Spleen (tissue), 11 donors: ENCODE measurements at regions not wholly inside any gene's neighbourhood (a gene's known extent, or its start where the extent isn't known, plus 50 kb on each side); places are given as distances from the start of the nearest gene placed in this dataset.
A peak's percentile ranks its signal among the peaks of the same experiment; 100 is the strongest.
"Not testable (repeated sequence)": the region's sequence is repeated elsewhere in the genome, so short reads cannot be mapped to it uniquely, and the experiment has no call there.

Experiments used
- DNase-seq: peaks from one replicate; pipeline ENCODE4 v3.0.0-alpha.2; 2020
- H3K27ac ChIP-seq, 8 donors: fragments of 200-600 bp; sonication (generic) in 7 of 8; 1 replicate in 4 of 8; 2 replicates in 4 of 8; pipeline versions ENCODE4 v1.5.0 to v1.8.0; 2016 to 2021; ENCODE audit warnings: inconsistent platforms in 4 of 8, mild to moderate bottlenecking in 4 of 8, moderate library complexity in 1 of 8
- H3K27me3 ChIP-seq, 7 donors: fragments of 200-600 bp; sonication (generic) in 6 of 7; replicated peaks in 1 of 7; 1 replicate in 4 of 7; 2 replicates in 3 of 7; pipeline versions ENCODE4 v1.5.0 to v1.8.0; 2016 to 2021; ENCODE audit warnings: inconsistent platforms in 3 of 7, mild to moderate bottlenecking in 1 of 7
- H3K36me3 ChIP-seq, 6 donors: fragments of 200-600 bp; sonication (generic) in 5 of 6; 1 replicate in 4 of 6; 2 replicates in 2 of 6; pipeline versions ENCODE4 v1.5.0 to v1.8.0; 2016 to 2021; ENCODE audit warnings: inconsistent platforms in 2 of 6
- H3K4me1 ChIP-seq, 6 donors: fragments of 200-600 bp; sonication (generic) in 5 of 6; 1 replicate in 3 of 6; 2 replicates in 3 of 6; pipeline versions ENCODE4 v1.5.0 to v1.8.0; 2016 to 2021; ENCODE audit warnings: inconsistent platforms in 3 of 6
- H3K4me3 ChIP-seq, 8 donors: fragments of 200-600 bp; sonication (generic) in 7 of 8; 1 replicate in 4 of 8; 2 replicates in 4 of 8; pipeline versions ENCODE4 v1.5.0 to v1.8.0; 2016 to 2021; ENCODE audit warnings: inconsistent platforms in 4 of 8, mild to moderate bottlenecking in 4 of 8, moderate library complexity in 2 of 8
- H3K9me3 ChIP-seq, 8 donors: fragments of 200-600 bp; sonication (generic) in 7 of 8; 1 replicate in 4 of 8; 2 replicates in 4 of 8; pipeline versions ENCODE4 v1.5.0 to v1.8.0; 2016 to 2021; ENCODE audit warnings: inconsistent platforms in 4 of 8
- CTCF ChIP-seq, 11 experiments: fragments of 200-600 bp in 7 of 11; fragments of 450-650 bp in 4 of 11; sonication (generic) in 4 of 11; IDR thresholded peaks in 8 of 11; conservative IDR thresholded peaks in 3 of 11; 1 replicate in 7 of 11; 2 replicates in 4 of 11; pipeline versions ENCODE4 v1.4.0 to v1.8.0; 2016 to 2021; ENCODE audit warnings: antibody characterized with exemption in 11 of 11, inconsistent platforms in 4 of 11, mild to moderate bottlenecking in 1 of 11
- POLR2A ChIP-seq, 3 donors: fragments of 450-650 bp; IDR thresholded peaks; one replicate each; pipeline ENCODE4 v1.5.1; 2017; ENCODE audit warnings: antibody characterized with exemption in 3 of 3, mild to moderate bottlenecking in 1 of 3
- POLR2AphosphoS5 ChIP-seq, 3 donors: sonication (generic); formaldehyde crosslinking; IDR thresholded peaks; one replicate each; pipeline ENCODE4 v1.5.1; 2017; ENCODE audit warnings: antibody characterized with exemption in 3 of 3
- WGBS, 5 donors: extraction: QIAGEN DNeasy Blood & Tissue Kit in 3 of 5; methylation state at CpG; one replicate each; pipeline versions ENCODE4 v1.1.5 to v1.1.7; 2013 to 2018; 5-methylcytosine and 5-hydroxymethylcytosine counted together
- intact Hi-C: fragments of 100-400 bp; cut with DNase I; formaldehyde crosslinking; loops from one replicate; pipeline ENCODE4 v1.15.0; 2023; ENCODE audit warnings: low total_unique reads
- donor health status: healthy with polysubstance abuse.
- donor health status: DM: no; HTN: no; CAD: no; lungs with moderate emphysema.
- donor health status: DM: no; HTN: no; CAD: no.
- donor health status: Bipolar disorder and iron deficiency.
- donor health status: healthy.
- donor health status: DM: no; HTN: no; CAD: no.
- donor health status: DM: yes; HTN: yes; CAD: no.

- H3K4me1 ChIP-seq, result no peaks in the 10 kb centered on the region
- H3K27ac ChIP-seq, result no peak overlapping the region
- H3K36me3 ChIP-seq, result no peaks in the 10 kb centered on the region
- intact Hi-C loops, result no loop called here
- no peaks in the 10 kb centered on the region for H3K27me3 ChIP-seq
- no peak for DNase-seq
- H3K4me3 ChIP-seq, result no peak overlapping the region
- WGBS, 5 donors, result 31 to 43% (median 38%) methylated on average over 6 of the region's 6 CpGs
- no peaks in the 10 kb centered on the region for H3K9me3 ChIP-seq
- TF ChIP-seq CTCF (IDR thresholded peaks at IDR 0.05 in 8 of 11, conservative IDR thresholded peaks at IDR 0.05 in 3 of 11) (peak in 8 of 11 experiments; percentile 6 to 56 (median 36)), POLR2AphosphoS5 (IDR thresholded peaks at IDR 0.05) (no peak)
These were observed 1093.1 kb downstream of the MRPL39 start for GRCh38 chr21:24514081-24514733.

GRCh38 chr21:24509131-24509530 lies 1098.2 kb downstream of the MRPL39 start:
- peaks cover 0 to 14% (median 7%) of the 10 kb centered on the region in 8 donors for H3K9me3 ChIP-seq
- no peaks in the 10 kb centered on the region for H3K36me3 ChIP-seq
- intact Hi-C loops, result no loop called here
- no peak for DNase-seq
- H3K27me3 ChIP-seq, result no peaks in the 10 kb centered on the region
- no peak overlapping the region for H3K4me3 ChIP-seq
- H3K4me1 ChIP-seq, result no peaks in the 10 kb centered on the region
- TF ChIP-seq POLR2AphosphoS5 (IDR thresholded peaks at IDR 0.05) (no peak), POLR2A (IDR thresholded peaks at IDR 0.05) (no peak), CTCF (IDR thresholded peaks at IDR 0.05 in 8 of 11, conservative IDR thresholded peaks at IDR 0.05 in 3 of 11) (no peak)
- H3K27ac ChIP-seq, result no peak overlapping the region
- WGBS, 5 donors, result 90 to 97% (median 94%) methylated on average over 1 of the region's 1 CpG

- no peak for DNase-seq
- no peak overlapping the region for H3K4me3 ChIP-seq
- 63 to 88% (median 71%) methylated on average over 1 of the region's 1 CpG for WGBS, 5 donors
These were observed 1120.3 kb downstream of the MRPL39 start for GRCh38 chr21:24486973-24487372.

GRCh38 chr21:24483361-24483760 lies 1123.9 kb downstream of the MRPL39 start:
- DNase-seq, H3K36me3 ChIP-seq, H3K4me1 ChIP-seq, H3K4me3 ChIP-seq, H3K27me3 ChIP-seq, intact Hi-C loops, H3K9me3 ChIP-seq, H3K27ac ChIP-seq: not testable (repeated sequence)
- WGBS, 5 donors, result 86 to 95% (median 90%) methylated on average over 1 of the region's 1 CpG

More at GRCh38 chr21:24486973-24487372, 1120.3 kb downstream of the MRPL39 start:
- no peak for TF ChIP-seq POLR2A (IDR thresholded peaks at IDR 0.05)
- no peak for TF ChIP-seq POLR2AphosphoS5 (IDR thresholded peaks at IDR 0.05)
- no peak for TF ChIP-seq CTCF (IDR thresholded peaks at IDR 0.05 in 8 of 11, conservative IDR thresholded peaks at IDR 0.05 in 3 of 11)
- H3K36me3 ChIP-seq, result peaks cover 0 to 11% (median 0%) of the 10 kb centered on the region in 6 donors
- H3K4me1 ChIP-seq, result no peaks in the 10 kb centered on the region
- peaks cover 0 to 9% (median 0%) of the 10 kb centered on the region in 8 donors for H3K9me3 ChIP-seq
- H3K27me3 ChIP-seq, result no peaks in the 10 kb centered on the region
- no peak overlapping the region for H3K27ac ChIP-seq
- intact Hi-C loops, result no loop called here
